ENCODE measurements at regions not wholly inside any gene's neighbourhood (a gene's known extent, or its start where the extent isn't known, plus 50 kb on each side); places are given as distances from the start of the nearest gene placed in this dataset.

- no peak for TF ChIP-seq CTCF (IDR thresholded peaks at IDR 0.05; ENCODE audit: low read depth, low read length)
- TF ChIP-seq, protein P1, sequence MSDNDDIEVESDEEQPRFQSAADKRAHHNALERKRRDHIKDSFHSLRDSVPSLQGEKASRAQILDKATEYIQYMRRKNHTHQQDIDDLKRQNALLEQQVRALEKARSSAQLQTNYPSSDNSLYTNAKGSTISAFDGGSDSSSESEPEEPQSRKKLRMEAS (IDR thresholded peaks at IDR 0.05; ENCODE audit: low read depth, low read length): no peak
- no peak for DNase-seq (ENCODE audit: low read depth)
- no peak overlapping the region for H3K4me3 ChIP-seq (ENCODE audit: low read depth, low read length)
Measured at GRCh38 chr13:106351251-106351650, 184.2 kb downstream of the EFNB2 start.

DNA sequence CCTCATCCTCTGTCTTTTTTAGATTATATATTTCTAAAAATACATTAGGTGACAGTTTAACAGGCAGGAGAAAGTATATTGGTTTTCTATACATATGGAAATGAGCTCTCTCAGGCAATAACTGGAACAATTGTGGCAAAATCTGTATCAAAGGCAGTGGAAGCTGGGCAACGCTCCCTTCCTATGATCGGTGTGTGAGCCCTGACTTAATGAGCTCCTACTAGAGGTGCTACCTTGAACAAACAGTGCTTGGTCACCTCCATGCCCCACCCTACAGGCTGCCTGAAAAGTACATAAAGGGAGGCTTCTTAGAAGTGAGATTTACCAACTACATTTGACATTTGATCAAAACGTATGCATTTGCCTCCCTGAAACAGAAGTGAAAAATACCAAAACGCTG lies 185.3 kb downstream of the EFNB2 start:
- DNase-seq (ENCODE audit: low read depth): no peak
- no peak overlapping the region for H3K4me3 ChIP-seq (ENCODE audit: low read depth, low read length)
- TF ChIP-seq MYC (IDR thresholded peaks at IDR 0.05; ENCODE audit: low read depth, low read length): no peak
- no peak for TF ChIP-seq CTCF (IDR thresholded peaks at IDR 0.05; ENCODE audit: low read depth, low read length)
- TF ChIP-seq, protein P1 (IDR thresholded peaks at IDR 0.05; ENCODE audit: low read depth, low read length): no peak
- TF ChIP-seq POLR2A (IDR thresholded peaks at IDR 0.05; ENCODE audit: extremely low read depth, insufficient read length): no peak

- H3K4me3 ChIP-seq (ENCODE audit: low read depth, low read length): no peak overlapping the region
- no peak for TF ChIP-seq POLR2A (IDR thresholded peaks at IDR 0.05; ENCODE audit: extremely low read depth, insufficient read length)
- no peak for TF ChIP-seq CTCF (IDR thresholded peaks at IDR 0.05; ENCODE audit: low read depth, low read length)
- TF ChIP-seq MYC (IDR thresholded peaks at IDR 0.05; ENCODE audit: low read depth, low read length): no peak
- TF ChIP-seq, protein P1 (IDR thresholded peaks at IDR 0.05; ENCODE audit: low read depth, low read length): no peak
- no peak for DNase-seq (ENCODE audit: low read depth)
Measured at GRCh38 chr13:106349080-106349931, 186.2 kb downstream of the EFNB2 start.

DNA sequence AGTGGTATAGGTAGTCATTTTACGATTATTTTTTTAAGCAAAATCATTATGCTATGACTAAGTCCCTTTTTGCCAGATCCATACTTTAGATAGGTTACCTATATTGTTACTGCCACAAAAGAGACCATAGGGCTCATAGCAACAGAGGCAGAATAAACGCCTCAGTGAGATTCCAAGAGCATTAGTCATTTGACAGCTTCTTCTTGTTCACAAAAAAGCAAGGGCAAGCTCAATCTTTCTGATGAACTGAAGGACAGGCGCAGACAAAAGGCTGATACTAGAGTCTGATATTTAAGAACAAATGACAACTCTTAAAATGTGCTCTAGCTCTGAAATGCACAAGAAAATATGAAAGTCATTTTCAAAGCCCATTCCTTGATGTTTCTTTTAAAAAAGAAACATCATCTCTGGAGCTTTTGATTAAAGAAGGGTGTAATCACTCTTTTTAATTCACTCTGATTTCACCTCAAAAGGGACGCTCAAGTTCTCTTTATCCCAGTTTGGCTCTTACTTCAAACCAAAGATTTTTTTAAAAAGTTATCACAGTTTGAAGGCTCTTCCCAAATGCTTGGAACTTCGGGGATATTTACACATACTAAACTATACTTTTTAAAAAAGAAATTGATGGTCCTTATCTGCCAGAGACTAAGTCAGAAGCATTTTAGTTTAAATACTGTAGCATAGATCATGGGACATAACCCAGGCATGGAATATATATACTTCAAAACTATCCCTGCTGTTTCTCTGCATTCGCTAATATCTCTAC lies 187.2 kb downstream of the EFNB2 start:
- H3K4me3 ChIP-seq (ENCODE audit: low read depth, low read length): no peak overlapping the region
- DNase-seq (ENCODE audit: low read depth): no peak
- TF ChIP-seq, protein P1 (IDR thresholded peaks at IDR 0.05; ENCODE audit: low read depth, low read length): no peak
- no peak for TF ChIP-seq POLR2A (IDR thresholded peaks at IDR 0.05; ENCODE audit: extremely low read depth, insufficient read length)
- TF ChIP-seq CTCF (IDR thresholded peaks at IDR 0.05; ENCODE audit: low read depth, low read length): no peak
- no peak for TF ChIP-seq MYC (IDR thresholded peaks at IDR 0.05; ENCODE audit: low read depth, low read length)

- no peak overlapping the region for H3K4me3 ChIP-seq (ENCODE audit: low read depth, low read length)
- DNase-seq (ENCODE audit: low read depth): no peak
- TF ChIP-seq, protein P1 (IDR thresholded peaks at IDR 0.05; ENCODE audit: low read depth, low read length): no peak
- TF ChIP-seq MYC (IDR thresholded peaks at IDR 0.05; ENCODE audit: low read depth, low read length) (no peak), CTCF (IDR thresholded peaks at IDR 0.05; ENCODE audit: low read depth, low read length) (no peak), POLR2A (IDR thresholded peaks at IDR 0.05; ENCODE audit: extremely low read depth, insufficient read length) (no peak)
Measured at GRCh38 chr13:106344342-106344741, 191.1 kb downstream of the EFNB2 start.

Measured in NB4 (cell line).